HEK293 (cell line): ENCODE measurements at regions not wholly inside any gene's neighbourhood (a gene's known extent, or its start where the extent isn't known, plus 50 kb on each side); places are given as distances from the start of the nearest gene placed in this dataset.

Source experiments
- TRIM28 ChIP-seq: IDR thresholded peaks from 2 replicates; pipeline ENCODE4 v1.6.1; 2011; ENCODE audit warnings: low read length, control low read depth, borderline replicate concordance
- ZNF501 ChIP-seq: fragments of 450-650 bp; formaldehyde crosslinking; IDR thresholded peaks from 2 replicates; pipeline ENCODE4 v1.5.1; 2016; ENCODE audit warnings: missing biosample characterization, missing genetic modification characterization

- TF ChIP-seq TRIM28 (no peak), ZNF501 (tag by site-specific recombination) (no peak)
Observed at GRCh38 chr2:237167038-237167437, 81.3 kb downstream of the COPS8 start.
